ENCODE measurements at regions not wholly inside any gene's neighbourhood (a gene's known extent, or its start where the extent isn't known, plus 50 kb on each side); places are given as distances from the start of the nearest gene placed in this dataset.
"Not testable (repeated sequence)": the region's sequence is repeated elsewhere in the genome, so short reads cannot be mapped to it uniquely, and the experiment has no call there.

- DNase-seq (ENCODE audit: extremely low read depth in 1 of 11, low read depth in 9 of 11, low spot score in 4 of 11), result no peak
Measured at GRCh38 chr2:10220902-10221391, 81.8 kb upstream of the HPCAL1 start.

DNA sequence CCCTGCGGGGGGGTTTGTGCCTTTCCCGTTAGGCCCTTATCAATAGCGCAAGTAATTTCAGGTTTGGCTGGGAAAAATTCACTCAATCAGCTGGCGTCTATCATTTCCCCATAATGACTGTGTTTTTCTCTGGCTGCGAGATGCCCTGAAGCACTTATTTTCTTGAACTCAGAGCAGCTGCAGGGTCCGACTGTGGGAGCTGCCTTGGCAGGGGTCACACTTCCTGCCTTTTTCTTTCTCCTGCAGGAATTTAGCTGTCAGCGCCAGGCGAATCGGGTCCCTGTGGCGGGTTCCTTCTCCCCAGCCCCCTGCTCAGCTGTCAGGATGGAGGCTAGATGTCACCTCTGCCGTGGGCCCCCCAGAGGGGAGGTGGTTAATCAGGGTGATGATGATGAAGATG, 81.3 kb upstream of the HPCAL1 start:
- no peak for DNase-seq (ENCODE audit: extremely low read depth in 1 of 11, low read depth in 9 of 11, low spot score in 4 of 11)

GRCh38 chr2:10221976-10222870, 80.5 kb upstream of the HPCAL1 start:
- DNase-seq (ENCODE audit: extremely low read depth in 1 of 11, low read depth in 9 of 11, low spot score in 4 of 11), result no peak

GRCh38 chr2:10223471-10223870, 79.2 kb upstream of the HPCAL1 start:
- no peak for DNase-seq (ENCODE audit: extremely low read depth in 1 of 11, low read depth in 9 of 11, low spot score in 4 of 11)

GRCh38 chr2:10223932-10224720, 78.6 kb upstream of the HPCAL1 start:
- DNase-seq (ENCODE audit: extremely low read depth in 1 of 11, low read depth in 9 of 11, low spot score in 4 of 11), result no peak

DNA sequence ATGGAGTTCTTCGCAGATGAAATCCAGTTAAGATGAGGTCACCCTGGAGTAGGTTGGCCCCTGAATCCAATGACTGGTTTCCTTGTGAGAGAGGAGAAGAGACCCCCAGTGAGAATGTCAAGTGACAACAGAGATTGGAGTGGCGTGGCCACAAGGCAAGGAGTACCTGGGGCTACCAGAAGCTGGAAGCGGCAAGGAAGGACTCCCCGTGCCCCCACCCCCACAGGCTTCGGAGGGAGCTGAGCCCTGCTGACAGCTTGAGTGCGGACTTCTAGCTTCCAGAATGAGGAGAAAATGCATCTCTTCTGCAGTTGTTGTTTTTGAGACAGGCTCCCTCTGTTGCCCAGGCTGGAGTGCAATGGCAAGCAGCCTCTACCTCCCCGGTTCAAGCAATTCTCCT, 78.0 kb upstream of the HPCAL1 start:
- no peak for DNase-seq (ENCODE audit: extremely low read depth in 1 of 11, low read depth in 9 of 11, low spot score in 4 of 11)

GRCh38 chr2:10225291-10226037, 77.2 kb upstream of the HPCAL1 start:
- DNase-seq (ENCODE audit: extremely low read depth in 1 of 11, low read depth in 9 of 11, low spot score in 4 of 11), result peak in 2 of 11 donors; percentile 44 to 45

DNA sequence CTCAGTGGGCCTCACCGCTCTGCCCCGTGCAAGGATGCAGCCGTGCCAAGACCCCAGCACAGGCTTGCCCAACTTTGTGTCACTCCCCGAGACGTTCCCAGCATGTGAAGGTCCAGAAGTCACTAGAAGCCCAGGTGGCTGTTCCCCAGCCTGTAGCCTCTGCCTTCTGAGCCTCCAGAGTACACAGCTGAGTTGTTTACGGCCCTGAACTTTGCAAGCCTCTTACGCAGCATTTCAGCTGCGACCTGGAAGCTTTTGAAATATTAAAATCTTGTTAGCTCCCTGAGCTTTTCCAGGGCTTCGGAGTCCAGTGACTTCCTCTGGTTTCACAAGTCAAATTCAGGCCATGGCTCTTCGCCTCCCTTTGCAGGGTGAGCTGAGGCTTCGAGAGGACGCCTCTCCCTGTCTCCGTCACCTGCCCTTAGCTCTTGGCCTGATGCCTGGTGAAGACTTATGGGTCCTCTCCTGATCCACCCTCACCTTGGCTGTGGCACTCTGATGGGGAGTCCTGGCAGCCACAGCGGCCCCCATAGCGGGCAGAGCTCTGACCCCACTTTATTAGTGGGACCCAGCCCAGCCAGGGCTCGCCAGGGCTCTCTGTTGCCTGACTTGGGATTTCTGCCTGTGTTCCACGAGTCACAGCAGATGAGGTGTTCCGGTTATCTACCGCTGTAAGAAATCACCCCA, 76.5 kb upstream of the HPCAL1 start:
- no peak for DNase-seq (ENCODE audit: extremely low read depth in 1 of 11, low read depth in 9 of 11, low spot score in 4 of 11)

GRCh38 chr2:10228611-10229365, 73.9 kb upstream of the HPCAL1 start:
- no peak for DNase-seq (ENCODE audit: extremely low read depth in 1 of 11, low read depth in 9 of 11, low spot score in 4 of 11)

GRCh38 chr2:10229462-10230099, 73.1 kb upstream of the HPCAL1 start:
- no peak for DNase-seq (ENCODE audit: extremely low read depth in 1 of 11, low read depth in 9 of 11, low spot score in 4 of 11)

- no peak for DNase-seq (ENCODE audit: extremely low read depth in 1 of 11, low read depth in 9 of 11, low spot score in 4 of 11)
Measured at GRCh38 chr2:10230499-10230898, 72.2 kb upstream of the HPCAL1 start.

GRCh38 chr2:10230921-10231320, 71.8 kb upstream of the HPCAL1 start:
- not testable (repeated sequence) for DNase-seq (ENCODE audit: extremely low read depth in 1 of 11, low read depth in 9 of 11, low spot score in 4 of 11)

DNA sequence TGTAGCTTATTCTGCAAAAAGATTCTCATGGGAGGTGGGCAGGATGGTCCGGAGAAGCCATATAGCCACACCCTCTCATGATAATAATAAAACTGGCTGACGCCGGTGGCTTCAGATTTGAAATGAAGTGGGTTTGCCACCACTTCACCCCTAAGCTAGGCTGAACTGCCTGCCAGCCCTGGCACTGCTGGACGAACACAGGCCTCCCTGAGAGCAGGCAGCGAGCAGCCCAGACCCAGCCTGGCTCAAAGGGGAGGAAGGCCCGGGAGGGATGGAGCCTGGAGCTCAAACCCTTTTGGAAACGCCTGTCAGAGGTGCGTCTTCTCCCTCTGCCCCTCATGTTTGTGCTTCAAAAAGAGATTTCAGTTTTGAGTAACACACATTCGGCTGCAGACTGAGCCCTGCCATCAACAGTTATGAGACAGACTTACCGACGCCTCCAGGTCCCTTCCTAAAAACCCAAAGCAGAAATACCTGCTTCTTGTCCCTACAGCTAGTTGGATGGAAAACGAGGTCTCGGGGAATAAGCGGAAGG, 71.1 kb upstream of the HPCAL1 start:
- DNase-seq (ENCODE audit: extremely low read depth in 1 of 11, low read depth in 9 of 11, low spot score in 4 of 11), result no peak

DNA sequence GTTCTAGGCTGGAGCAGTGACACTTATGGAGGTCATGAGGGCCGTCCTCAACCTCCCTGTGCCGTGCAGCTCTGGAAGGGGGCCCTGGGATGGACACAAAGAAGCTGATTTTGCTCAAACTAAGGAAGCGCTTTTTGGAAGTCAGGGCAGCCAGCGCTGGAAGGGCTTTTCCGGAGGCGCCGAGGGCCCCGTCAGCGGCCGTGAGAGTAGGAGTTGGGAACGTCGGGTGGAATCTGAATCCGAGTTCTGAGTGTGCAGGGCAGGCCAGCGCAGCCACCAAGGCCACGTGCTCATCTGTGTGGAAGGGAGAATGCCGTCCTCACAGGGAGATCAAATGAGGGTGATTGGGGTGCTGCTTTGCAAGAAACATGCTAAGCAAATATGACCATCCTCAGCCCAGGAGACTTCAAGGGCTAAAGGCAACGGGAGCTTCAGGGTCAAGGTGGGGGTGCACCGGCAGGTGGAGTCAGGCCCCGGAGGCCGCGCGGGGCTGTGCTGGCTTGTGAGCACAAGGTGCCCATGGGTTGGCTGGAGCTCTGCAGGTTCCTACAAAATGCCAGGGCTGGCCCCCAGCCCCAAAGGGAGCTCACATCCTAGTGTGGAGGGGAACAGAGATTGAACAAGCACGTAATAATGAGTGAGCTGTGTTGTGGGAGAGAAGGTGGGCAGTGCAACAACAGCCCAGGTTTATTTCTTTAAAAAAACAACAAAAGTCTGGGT, 70.4 kb upstream of the HPCAL1 start:
- no peak for DNase-seq (ENCODE audit: extremely low read depth in 1 of 11, low read depth in 9 of 11, low spot score in 4 of 11)

- DNase-seq (ENCODE audit: extremely low read depth in 1 of 11, low read depth in 9 of 11, low spot score in 4 of 11), result no peak
Measured at GRCh38 chr2:10233131-10234012, 69.3 kb upstream of the HPCAL1 start.

DNA sequence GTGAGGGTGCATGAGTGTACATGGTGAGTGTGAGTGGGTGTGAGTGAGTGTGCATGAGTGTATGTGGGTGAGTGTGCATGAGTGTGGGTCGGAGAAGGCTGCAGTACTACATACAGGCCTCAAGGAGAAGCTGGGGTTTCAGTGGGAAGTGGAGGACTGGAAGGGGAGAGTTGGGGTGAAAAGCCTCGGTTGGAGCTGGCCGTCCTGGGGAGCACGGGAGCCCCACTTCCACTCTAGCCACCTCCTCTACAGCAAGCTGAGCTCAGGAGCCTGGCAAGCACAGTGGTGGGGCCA, 68.7 kb upstream of the HPCAL1 start:
- no peak for DNase-seq (ENCODE audit: extremely low read depth in 1 of 11, low read depth in 9 of 11, low spot score in 4 of 11)

All from renal cortex interstitium (tissue), 11 donors.